Peyer's patch (tissue), 4 donors: ENCODE measurements at regions not wholly inside any gene's neighbourhood (a gene's known extent, or its start where the extent isn't known, plus 50 kb on each side); places are given as distances from the start of the nearest gene placed in this dataset.

Experiments used
- DNase-seq, 3 donors: peaks; one replicate each; pipeline ENCODE4 v3.0.0-alpha.2; 2017 to 2019
- H3K27ac ChIP-seq, 4 donors: fragments of 200-600 bp; sonication (generic); one replicate each; pipeline ENCODE4 v1.5.1; 2016 to 2019
- H3K27me3 ChIP-seq, 2 donors: fragments of 200-600 bp; sonication (generic); one replicate each; pipeline ENCODE4 v1.5.1; 2019
- H3K36me3 ChIP-seq, 3 donors: fragments of 200-600 bp; sonication (generic); one replicate each; pipeline ENCODE4 v1.5.1; 2016 to 2019
- H3K4me1 ChIP-seq, 4 donors: fragments of 200-600 bp; sonication (generic); one replicate each; pipeline ENCODE4 v1.5.1; 2016 to 2019
- H3K4me3 ChIP-seq, 4 donors: fragments of 200-600 bp; sonication (generic); 1 replicate in 3 of 4; 2 replicates in 1 of 4; pipeline ENCODE4 v1.5.1; 2016 to 2019; ENCODE audit warnings: mild to moderate bottlenecking in 1 of 4
- H3K9me3 ChIP-seq, 4 donors: fragments of 200-600 bp; sonication (generic); one replicate each; pipeline ENCODE4 v1.5.1; 2016 to 2019; ENCODE audit warnings: mild to moderate bottlenecking in 1 of 4
- CTCF ChIP-seq, 6 experiments: fragments of 450-650 bp in 4 of 6; fragments of 200-600 bp in 2 of 6; sonication (generic) in 1 of 6; IDR thresholded peaks; one replicate each; pipeline ENCODE4 v1.5.1; 2017 to 2019; ENCODE audit warnings: antibody characterized with exemption in 6 of 6, mild to moderate bottlenecking in 3 of 6, moderate library complexity in 1 of 6
- POLR2A ChIP-seq, 2 donors: fragments of 450-650 bp; IDR thresholded peaks; one replicate each; pipeline ENCODE4 v1.5.1; 2017; ENCODE audit warnings: antibody characterized with exemption in 2 of 2, mild to moderate bottlenecking in 2 of 2, moderate library complexity in 2 of 2

GRCh38 chr3:103136621-103137020 lies 701.8 kb downstream of the ZPLD1 start:
- DNase-seq, result no peak
- no peaks in the 10 kb centered on the region for H3K27me3 ChIP-seq
- H3K9me3 ChIP-seq, result no peaks in the 10 kb centered on the region
- TF ChIP-seq CTCF (IDR thresholded peaks at IDR 0.05), result no peak
- TF ChIP-seq POLR2A (IDR thresholded peaks at IDR 0.05), result no peak
- H3K4me3 ChIP-seq, result no peak overlapping the region
- H3K4me1 ChIP-seq, result no peaks in the 10 kb centered on the region
- no peak overlapping the region for H3K27ac ChIP-seq
- H3K36me3 ChIP-seq, result no peaks in the 10 kb centered on the region

GRCh38 chr3:103137830-103138229 lies 703.0 kb downstream of the ZPLD1 start:
- no peaks in the 10 kb centered on the region for H3K4me1 ChIP-seq
- no peak for DNase-seq
- no peaks in the 10 kb centered on the region for H3K9me3 ChIP-seq
- H3K27ac ChIP-seq, result no peak overlapping the region
- no peak overlapping the region for H3K4me3 ChIP-seq
- H3K27me3 ChIP-seq, result no peaks in the 10 kb centered on the region
- no peaks in the 10 kb centered on the region for H3K36me3 ChIP-seq
- no peak for TF ChIP-seq POLR2A (IDR thresholded peaks at IDR 0.05)
- TF ChIP-seq CTCF (IDR thresholded peaks at IDR 0.05), result no peak

- H3K27me3 ChIP-seq, result no peaks in the 10 kb centered on the region
- H3K9me3 ChIP-seq, result no peaks in the 10 kb centered on the region
- no peaks in the 10 kb centered on the region for H3K36me3 ChIP-seq
- no peak overlapping the region for H3K4me3 ChIP-seq
- TF ChIP-seq CTCF (IDR thresholded peaks at IDR 0.05), result no peak
- no peak for TF ChIP-seq POLR2A (IDR thresholded peaks at IDR 0.05)
- DNase-seq, result no peak
- H3K4me1 ChIP-seq, result no peaks in the 10 kb centered on the region
- H3K27ac ChIP-seq, result no peak overlapping the region
Observed at GRCh38 chr3:103158183-103158582, 723.4 kb downstream of the ZPLD1 start.

- Histone ChIP-seq H3K36me3 (no peaks in the 10 kb centered on the region), H3K4me3 (no peak overlapping the region), H3K9me3 (no peaks in the 10 kb centered on the region), H3K27me3 (no peaks in the 10 kb centered on the region), H3K4me1 (no peaks in the 10 kb centered on the region), H3K27ac (no peak overlapping the region)
- no peak for TF ChIP-seq POLR2A (IDR thresholded peaks at IDR 0.05)
- no peak for TF ChIP-seq CTCF (IDR thresholded peaks at IDR 0.05)
- no peak for DNase-seq
Observed at GRCh38 chr3:103166890-103167289, 732.1 kb downstream of the ZPLD1 start.

- H3K36me3 ChIP-seq, result no peaks in the 10 kb centered on the region
- no peak overlapping the region for H3K27ac ChIP-seq
- no peak for DNase-seq
- TF ChIP-seq CTCF (IDR thresholded peaks at IDR 0.05) (no peak), POLR2A (IDR thresholded peaks at IDR 0.05) (no peak)
- H3K27me3 ChIP-seq, result no peaks in the 10 kb centered on the region
- no peaks in the 10 kb centered on the region for H3K9me3 ChIP-seq
- H3K4me3 ChIP-seq, result no peak overlapping the region
- H3K4me1 ChIP-seq, result no peaks in the 10 kb centered on the region
Observed at GRCh38 chr3:103167850-103168249, 733.0 kb downstream of the ZPLD1 start.

- Histone ChIP-seq H3K27me3 (no peaks in the 10 kb centered on the region), H3K4me1 (no peaks in the 10 kb centered on the region), H3K36me3 (no peaks in the 10 kb centered on the region), H3K9me3 (no peaks in the 10 kb centered on the region), H3K4me3 (no peak overlapping the region), H3K27ac (no peak overlapping the region)
- no peak for DNase-seq
- no peak for TF ChIP-seq CTCF (IDR thresholded peaks at IDR 0.05)
- TF ChIP-seq POLR2A (IDR thresholded peaks at IDR 0.05), result no peak
Observed at GRCh38 chr3:103169289-103169688, 734.5 kb downstream of the ZPLD1 start.
